SK-N-SH (cell line): ENCODE measurements at regions not wholly inside any gene's neighbourhood (a gene's known extent, or its start where the extent isn't known, plus 50 kb on each side); places are given as distances from the start of the nearest gene placed in this dataset.

Source experiments
- CTCF ChIA-PET: fragments of 300-600, 350-600 bp; formaldehyde crosslinking; extraction: SDS; loops from one replicate; lab custom pipeline; 2021; lab: Yijun Ruan, JAX
- POLR2A ChIA-PET: fragments of 350-600 bp; sonication (Branson Sonifier 250); formaldehyde crosslinking; extraction: SDS; loops from one replicate; lab custom pipeline; 2020; ENCODE audit warnings: antibody characterized with exemption, inconsistent platforms; lab: Yijun Ruan, JAX
- DNase-seq: peaks from one replicate; pipeline ENCODE4 v3.0.0; 2012
- H2AFZ ChIP-seq: fragments of 200-600 bp; sonication (generic); 2 replicates; pipeline ENCODE4 v1.8.1; 2016; ENCODE audit warnings: antibody characterized with exemption, mild to moderate bottlenecking, low read depth
- H3F3A ChIP-seq: fragments of 200-600 bp; sonication (generic); replicated peaks from 2 replicates; pipeline ENCODE3; 2016; ENCODE audit warnings: antibody characterized with exemption, mild to moderate bottlenecking; ENCODE audit not compliant: insufficient read depth
- H3K27ac ChIP-seq, 2 experiments: fragments of 200-500 bp in 1 of 2; fragments of 200-600 bp in 1 of 2; sonication (Bioruptor generic) in 1 of 2; sonication (generic), shearing (Covaris generic) in 1 of 2; 2 replicates each; pipeline versions ENCODE4 v1.5.1 to v1.6.1; 2014 to 2016; ENCODE audit warnings: low read depth in 2 of 2, inconsistent platforms in 1 of 2, low read length in 1 of 2, mild to moderate bottlenecking in 1 of 2, mixed read lengths in 1 of 2
- H3K27me3 ChIP-seq: fragments of 200-600 bp; sonication (generic), shearing (Covaris generic); 2 replicates; pipeline ENCODE4 v1.6.1; 2016; ENCODE audit warnings: mixed run types; ENCODE audit not compliant: insufficient read depth
- H3K36me3 ChIP-seq, 2 experiments: fragments of 200-500 bp in 1 of 2; fragments of 200-600 bp in 1 of 2; sonication (Bioruptor generic) in 1 of 2; sonication (generic) in 1 of 2; replicated peaks in 1 of 2; 2 replicates each; pipeline versions ENCODE3 to v1.5.1; 2014 to 2016; ENCODE audit warnings: low read length in 1 of 2, mild to moderate bottlenecking in 1 of 2; ENCODE audit not compliant: insufficient read depth in 2 of 2, control insufficient read depth in 1 of 2
- H3K4me1 ChIP-seq, 2 experiments: fragments of 200-500 bp in 1 of 2; fragments of 200-600 bp in 1 of 2; sonication (Bioruptor generic) in 1 of 2; sonication (generic), shearing (Covaris generic) in 1 of 2; 2 replicates each; pipeline versions ENCODE4 v1.5.1 to v1.6.1; 2014 to 2016; ENCODE audit warnings: low read depth in 1 of 2, low read length in 1 of 2, mixed run types in 1 of 2; ENCODE audit not compliant: insufficient read depth in 2 of 2, control insufficient read depth in 1 of 2
- H3K4me2 ChIP-seq: fragments of 200-600 bp; sonication (generic), shearing (Covaris generic); 2 replicates; pipeline ENCODE4 v1.6.1; 2017; ENCODE audit warnings: mixed run types
- H3K4me3 ChIP-seq, 2 experiments: fragments of 200-500 bp in 1 of 2; fragments of 200-600 bp in 1 of 2; sonication (Bioruptor generic) in 1 of 2; sonication (generic), shearing (Covaris generic) in 1 of 2; 2 replicates each; pipeline versions ENCODE4 v1.5.1 to v1.8.1; 2014 to 2016; ENCODE audit warnings: low read depth in 2 of 2, inconsistent platforms in 1 of 2, low read length in 1 of 2, mild to moderate bottlenecking in 1 of 2, mixed read lengths in 1 of 2, moderate library complexity in 1 of 2
- H3K79me2 ChIP-seq: fragments of 200-600 bp; sonication (generic); 2 replicates; pipeline ENCODE4 v1.8.1; 2017; ENCODE audit warnings: mild to moderate bottlenecking; ENCODE audit not compliant: insufficient read depth
- H3K9ac ChIP-seq: fragments of 200-600 bp; sonication (generic); 2 replicates; pipeline ENCODE4 v1.6.1; 2017; ENCODE audit warnings: mixed run types
- H3K9me2 ChIP-seq: fragments of 200-600 bp; sonication (generic); 2 replicates; pipeline ENCODE4 v1.6.1; 2017; ENCODE audit warnings: mixed run types
- H3K9me3 ChIP-seq: fragments of 200-600 bp; sonication (generic); 2 replicates; pipeline ENCODE4 v1.6.1; 2017; ENCODE audit warnings: mixed run types, mild to moderate bottlenecking, moderate library complexity
- H4K20me1 ChIP-seq: fragments of 200-600 bp; sonication (generic); 2 replicates; pipeline ENCODE4 v1.6.1; 2017; ENCODE audit warnings: mild to moderate bottlenecking, mixed run types; ENCODE audit not compliant: insufficient read depth
- EP300 ChIP-seq, 2 experiments: IDR thresholded peaks; 2 replicates each; pipeline versions ENCODE4 v1.4.0 to v1.6.1; 2012; ENCODE audit warnings: borderline replicate concordance in 1 of 2, low read depth in 1 of 2, low read length in 1 of 2
- FOSL2 ChIP-seq: IDR thresholded peaks from 2 replicates; pipeline ENCODE4 v1.4.0; 2012; ENCODE audit warnings: low read depth, mild to moderate bottlenecking, moderate library complexity, borderline replicate concordance
- GATA2 ChIP-seq: sonication (generic); formaldehyde crosslinking; IDR thresholded peaks from 2 replicates; pipeline ENCODE4 v1.5.0; 2020; ENCODE audit warnings: mild to moderate bottlenecking, missing genetic modification reagents
- NFIC ChIP-seq: IDR thresholded peaks from 2 replicates; pipeline ENCODE4 v1.4.0; 2012; ENCODE audit warnings: borderline replicate concordance
- POLR2AphosphoS5 ChIP-seq: IDR thresholded peaks from 2 replicates; pipeline ENCODE4 v1.6.1; 2012; ENCODE audit warnings: low read depth, low read length
- RFX5 ChIP-seq: IDR thresholded peaks from 2 replicates; pipeline ENCODE4 v1.6.1; 2012; ENCODE audit warnings: mild to moderate bottlenecking, improper control_type of control experiment, low read length
- SMC3 ChIP-seq: IDR thresholded peaks from 2 replicates; pipeline ENCODE4 v1.6.1; 2012; ENCODE audit warnings: low read depth, low read length, improper control_type of control experiment
- TCF12 ChIP-seq: IDR thresholded peaks from 2 replicates; pipeline ENCODE4 v1.4.0; 2012
- WGBS: methylation state at CpG from one replicate; pipeline ENCODE4 v1.1.6; 2017; ENCODE audit warnings: low lambda C conversion rate; 5-methylcytosine and 5-hydroxymethylcytosine counted together
- TF ChIP-seq, protein P1 (sequence below): IDR thresholded peaks from 2 replicates; pipeline ENCODE4; 2012
- TF ChIP-seq, protein P2 (sequence below): IDR thresholded peaks from 2 replicates; pipeline ENCODE4 v1.4.0; 2012; ENCODE audit warnings: low read depth
- TF ChIP-seq, protein P3 (sequence below): fragments of 200-600 bp; sonication (generic); IDR thresholded peaks from 2 replicates; pipeline ENCODE4 v1.6.1; 2017; ENCODE audit warnings: antibody characterized with exemption, mild to moderate bottlenecking, moderate library complexity

GRCh38 chr6:56807326-56807988 is 147.4 kb upstream of the BEND6 start:
- peaks cover 99% of the 10 kb centered on the region for H4K20me1 ChIP-seq
- ChIA-PET CTCF (interaction anchor here (1.1 kb wide), 1 partner anchor 32 kb away, joined by 3 read pairs; no protein-coding TSS in a partner anchor), POLR2A (no interaction called here)
- H3K9ac ChIP-seq: no peak overlapping the region
- peak overlapping the region; percentile 51 to 56; a peak in 3 of 4 replicates for H3K27ac ChIP-seq
- H2AFZ ChIP-seq: no peak overlapping the region
- no peaks in the 10 kb centered on the region for H3K27me3 ChIP-seq
- H3K4me1 ChIP-seq: peaks cover 25 to 49% of the 10 kb centered on the region in 2 experiments
- H3K9me2 ChIP-seq: no peaks in the 10 kb centered on the region
- 84% methylated on average over 4 of the region's 4 CpGs for WGBS
- H3K36me3 ChIP-seq: peaks cover 0 to 12% of the 10 kb centered on the region in 2 experiments
- H3K9me3 ChIP-seq: no peaks in the 10 kb centered on the region
- peaks cover 100% of the 10 kb centered on the region for H3K79me2 ChIP-seq
- TF ChIP-seq EP300 (IDR thresholded peaks at IDR 0.05; ENCODE audit: borderline replicate concordance in 1 of 2, low read depth in 1 of 2, low read length in 1 of 2): peak in 1 of 2 experiments; percentile 40; a peak in 1 of 4 replicates
- TF ChIP-seq TCF12: peak; percentile 74
- TF ChIP-seq POLR2AphosphoS5: peak; percentile 26; the same call in 1 of the 2 replicates
- TF ChIP-seq, protein P1, sequence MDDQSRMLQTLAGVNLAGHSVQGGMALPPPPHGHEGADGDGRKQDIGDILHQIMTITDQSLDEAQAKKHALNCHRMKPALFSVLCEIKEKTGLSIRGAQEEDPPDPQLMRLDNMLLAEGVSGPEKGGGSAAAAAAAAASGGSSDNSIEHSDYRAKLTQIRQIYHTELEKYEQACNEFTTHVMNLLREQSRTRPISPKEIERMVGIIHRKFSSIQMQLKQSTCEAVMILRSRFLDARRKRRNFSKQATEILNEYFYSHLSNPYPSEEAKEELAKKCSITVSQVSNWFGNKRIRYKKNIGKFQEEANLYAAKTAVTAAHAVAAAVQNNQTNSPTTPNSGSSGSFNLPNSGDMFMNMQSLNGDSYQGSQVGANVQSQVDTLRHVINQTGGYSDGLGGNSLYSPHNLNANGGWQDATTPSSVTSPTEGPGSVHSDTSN: peak; percentile 44; the same call in 1 of the 2 replicates
- no peak for TF ChIP-seq SMC3
- TF ChIP-seq FOSL2: no peak
- peak; percentile 31; the same call in 1 of the 2 replicates for TF ChIP-seq NFIC
- no peak overlapping the region for H3K4me3 ChIP-seq
- H3K4me2 ChIP-seq: no peak overlapping the region
- H3F3A ChIP-seq: peaks cover 29% of the 10 kb centered on the region
- no peak for DNase-seq

DNA sequence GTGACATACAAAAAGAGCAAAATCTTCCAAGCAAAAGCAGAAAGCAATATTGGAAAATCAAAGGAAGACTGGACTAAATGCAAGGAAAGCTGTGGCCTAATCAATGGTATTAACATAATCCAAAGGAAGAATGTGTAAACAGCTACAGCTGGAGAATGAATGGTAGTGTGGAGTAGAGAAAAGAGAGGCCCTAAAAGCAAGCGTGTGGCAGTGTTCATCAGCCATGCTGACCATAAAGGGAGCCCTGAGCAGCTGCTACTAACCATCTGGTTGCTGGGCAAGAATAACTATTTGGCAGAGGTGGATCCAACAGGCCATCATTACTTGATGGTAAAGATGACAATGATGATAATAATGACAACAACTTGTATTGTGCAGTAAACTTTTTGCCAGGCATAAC is 148.5 kb upstream of the BEND6 start:
- H3K27ac ChIP-seq: peak overlapping the region in 1 of 2 experiments; percentile 71; a peak in 2 of 4 replicates
- WGBS: 94% methylated on average over 1 of the region's 1 CpG
- ChIA-PET POLR2A (no interaction called here), CTCF (interaction anchor here (1.1 kb wide), 1 partner anchor 31 kb away, joined by 3 read pairs; no protein-coding TSS in a partner anchor)
- H2AFZ ChIP-seq: no peak overlapping the region
- no peak for DNase-seq
- H3K9me3 ChIP-seq: no peaks in the 10 kb centered on the region
- H3K9me2 ChIP-seq: no peaks in the 10 kb centered on the region
- H4K20me1 ChIP-seq: peaks cover 96% of the 10 kb centered on the region
- no peak overlapping the region for H3K4me3 ChIP-seq
- H3K4me1 ChIP-seq: peaks cover 25 to 50% of the 10 kb centered on the region in 2 experiments
- peaks cover 0 to 10% of the 10 kb centered on the region in 2 experiments for H3K36me3 ChIP-seq
- peaks cover 29% of the 10 kb centered on the region for H3F3A ChIP-seq
- H3K79me2 ChIP-seq: peaks cover 100% of the 10 kb centered on the region
- no peak overlapping the region for H3K9ac ChIP-seq
- H3K27me3 ChIP-seq: no peaks in the 10 kb centered on the region
- no peak overlapping the region for H3K4me2 ChIP-seq
- TF ChIP-seq POLR2AphosphoS5 (no peak), RFX5 (no peak), GATA2 (no peak)
- TF ChIP-seq, protein P2, sequence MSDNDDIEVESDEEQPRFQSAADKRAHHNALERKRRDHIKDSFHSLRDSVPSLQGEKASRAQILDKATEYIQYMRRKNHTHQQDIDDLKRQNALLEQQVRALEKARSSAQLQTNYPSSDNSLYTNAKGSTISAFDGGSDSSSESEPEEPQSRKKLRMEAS: no peak
- TF ChIP-seq, protein P3, sequence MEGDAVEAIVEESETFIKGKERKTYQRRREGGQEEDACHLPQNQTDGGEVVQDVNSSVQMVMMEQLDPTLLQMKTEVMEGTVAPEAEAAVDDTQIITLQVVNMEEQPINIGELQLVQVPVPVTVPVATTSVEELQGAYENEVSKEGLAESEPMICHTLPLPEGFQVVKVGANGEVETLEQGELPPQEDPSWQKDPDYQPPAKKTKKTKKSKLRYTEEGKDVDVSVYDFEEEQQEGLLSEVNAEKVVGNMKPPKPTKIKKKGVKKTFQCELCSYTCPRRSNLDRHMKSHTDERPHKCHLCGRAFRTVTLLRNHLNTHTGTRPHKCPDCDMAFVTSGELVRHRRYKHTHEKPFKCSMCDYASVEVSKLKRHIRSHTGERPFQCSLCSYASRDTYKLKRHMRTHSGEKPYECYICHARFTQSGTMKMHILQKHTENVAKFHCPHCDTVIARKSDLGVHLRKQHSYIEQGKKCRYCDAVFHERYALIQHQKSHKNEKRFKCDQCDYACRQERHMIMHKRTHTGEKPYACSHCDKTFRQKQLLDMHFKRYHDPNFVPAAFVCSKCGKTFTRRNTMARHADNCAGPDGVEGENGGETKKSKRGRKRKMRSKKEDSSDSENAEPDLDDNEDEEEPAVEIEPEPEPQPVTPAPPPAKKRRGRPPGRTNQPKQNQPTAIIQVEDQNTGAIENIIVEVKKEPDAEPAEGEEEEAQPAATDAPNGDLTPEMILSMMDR: no peak
